ENCODE measurements at regions not wholly inside any gene's neighbourhood (a gene's known extent, or its start where the extent isn't known, plus 50 kb on each side); places are given as distances from the start of the nearest gene placed in this dataset.

DNA sequence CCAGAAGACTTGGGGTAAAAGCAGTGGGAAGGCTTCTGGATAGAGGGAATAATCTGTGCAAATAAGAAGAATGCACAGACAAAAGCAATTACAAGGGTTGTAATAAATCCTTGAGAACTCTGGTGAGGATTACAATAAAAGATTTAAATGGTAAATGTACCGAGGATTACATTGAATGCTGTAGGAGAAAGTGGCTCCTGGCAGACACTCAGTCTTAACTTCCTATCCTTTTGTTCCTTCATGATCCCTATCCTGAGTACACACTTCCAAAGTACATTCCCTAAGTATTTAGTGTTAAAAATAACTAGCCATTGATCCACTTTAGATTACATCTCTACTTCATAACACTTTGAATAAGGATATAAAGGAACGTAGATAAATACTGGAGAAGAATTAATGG, 205.4 kb downstream of the SPATA18 start:
- Histone ChIP-seq H3K4me3 (no peak overlapping the region), H3K27me3 (no peaks in the 10 kb centered on the region), H3K27ac (no peak overlapping the region), H3K36me3 (no peaks in the 10 kb centered on the region), H3K4me1 (no peaks in the 10 kb centered on the region), H3K9me3 (peaks cover 0 to 5% (median 0%) of the 10 kb centered on the region in 3 donors)
- intact Hi-C loops (cut with DNase I), result no loop called here
- TF ChIP-seq, protein P1, sequence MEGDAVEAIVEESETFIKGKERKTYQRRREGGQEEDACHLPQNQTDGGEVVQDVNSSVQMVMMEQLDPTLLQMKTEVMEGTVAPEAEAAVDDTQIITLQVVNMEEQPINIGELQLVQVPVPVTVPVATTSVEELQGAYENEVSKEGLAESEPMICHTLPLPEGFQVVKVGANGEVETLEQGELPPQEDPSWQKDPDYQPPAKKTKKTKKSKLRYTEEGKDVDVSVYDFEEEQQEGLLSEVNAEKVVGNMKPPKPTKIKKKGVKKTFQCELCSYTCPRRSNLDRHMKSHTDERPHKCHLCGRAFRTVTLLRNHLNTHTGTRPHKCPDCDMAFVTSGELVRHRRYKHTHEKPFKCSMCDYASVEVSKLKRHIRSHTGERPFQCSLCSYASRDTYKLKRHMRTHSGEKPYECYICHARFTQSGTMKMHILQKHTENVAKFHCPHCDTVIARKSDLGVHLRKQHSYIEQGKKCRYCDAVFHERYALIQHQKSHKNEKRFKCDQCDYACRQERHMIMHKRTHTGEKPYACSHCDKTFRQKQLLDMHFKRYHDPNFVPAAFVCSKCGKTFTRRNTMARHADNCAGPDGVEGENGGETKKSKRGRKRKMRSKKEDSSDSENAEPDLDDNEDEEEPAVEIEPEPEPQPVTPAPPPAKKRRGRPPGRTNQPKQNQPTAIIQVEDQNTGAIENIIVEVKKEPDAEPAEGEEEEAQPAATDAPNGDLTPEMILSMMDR (IDR thresholded peaks at IDR 0.05), result no peak
- TF ChIP-seq POLR2A (IDR thresholded peaks at IDR 0.05), result no peak
- WGBS, 2 donors, result 51% methylated on average over 2 of the region's 2 CpGs
- DNase-seq, result no peak

DNA sequence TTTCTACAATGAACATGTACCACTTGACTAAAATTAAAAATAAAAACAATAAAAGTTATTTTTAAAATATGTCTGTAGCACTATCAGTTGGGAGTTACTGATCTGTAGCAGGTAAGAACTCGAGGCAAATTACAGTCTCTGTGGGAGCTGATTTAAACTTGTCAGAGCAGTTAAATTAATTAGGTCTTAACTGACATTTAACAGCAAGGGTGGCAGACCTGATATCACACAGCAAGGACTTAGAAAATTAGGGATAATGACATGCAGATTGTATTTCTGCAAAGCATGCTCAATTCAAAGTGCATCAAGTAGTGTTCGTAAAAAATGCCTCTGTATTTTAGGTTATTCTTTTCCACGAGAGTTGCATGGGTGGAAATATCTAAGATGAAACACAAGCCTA, 208.9 kb downstream of the SPATA18 start:
- no peaks in the 10 kb centered on the region for H3K9me3 ChIP-seq
- intact Hi-C loops (cut with DNase I), result no loop called here
- TF ChIP-seq, protein P1 (IDR thresholded peaks at IDR 0.05), result no peak
- no peak for TF ChIP-seq POLR2A (IDR thresholded peaks at IDR 0.05)
- no peaks in the 10 kb centered on the region for H3K36me3 ChIP-seq
- no peaks in the 10 kb centered on the region for H3K27me3 ChIP-seq
- H3K4me3 ChIP-seq, result no peak overlapping the region
- WGBS, 2 donors, result 53 to 58% methylated on average over 3 of the region's 3 CpGs
- no peak for DNase-seq
- no peaks in the 10 kb centered on the region for H3K4me1 ChIP-seq
- no peak overlapping the region for H3K27ac ChIP-seq

DNA sequence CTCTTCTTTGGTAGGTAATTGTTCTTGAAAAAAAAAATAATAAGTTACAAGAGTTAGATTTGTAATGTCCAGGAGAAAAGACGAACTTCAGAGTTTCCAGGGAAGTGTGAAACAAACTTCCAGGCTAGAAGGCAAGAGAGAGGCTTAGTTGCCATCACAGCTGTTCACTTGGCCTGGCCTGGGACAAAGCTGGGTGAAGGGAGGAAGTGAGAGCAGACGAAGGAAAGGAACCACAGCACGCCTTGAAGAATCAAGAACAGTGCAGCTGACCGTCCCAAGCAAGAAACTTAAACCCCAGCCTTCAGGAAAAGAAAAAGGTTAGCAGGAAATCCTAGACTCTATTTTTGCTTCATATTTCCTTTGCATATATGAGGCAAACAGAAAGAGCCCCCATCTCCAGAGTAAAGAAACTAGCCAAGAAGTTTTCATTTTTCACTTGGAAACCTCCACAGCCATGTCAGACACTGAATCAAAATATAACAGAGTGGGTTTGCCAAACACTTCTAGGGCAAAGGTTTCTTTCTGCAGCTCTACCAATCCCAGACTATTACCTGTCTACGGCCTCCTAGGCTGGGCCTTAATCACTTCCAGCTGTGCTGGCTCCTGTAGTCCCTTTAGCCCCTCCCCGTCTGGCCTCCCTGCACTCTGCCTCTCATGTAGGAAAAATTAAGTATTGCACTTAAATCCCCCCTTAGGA, 209.6 kb downstream of the SPATA18 start:
- 39 to 48% methylated on average over 6 of the region's 6 CpGs for WGBS, 2 donors
- no peak for DNase-seq

DNA sequence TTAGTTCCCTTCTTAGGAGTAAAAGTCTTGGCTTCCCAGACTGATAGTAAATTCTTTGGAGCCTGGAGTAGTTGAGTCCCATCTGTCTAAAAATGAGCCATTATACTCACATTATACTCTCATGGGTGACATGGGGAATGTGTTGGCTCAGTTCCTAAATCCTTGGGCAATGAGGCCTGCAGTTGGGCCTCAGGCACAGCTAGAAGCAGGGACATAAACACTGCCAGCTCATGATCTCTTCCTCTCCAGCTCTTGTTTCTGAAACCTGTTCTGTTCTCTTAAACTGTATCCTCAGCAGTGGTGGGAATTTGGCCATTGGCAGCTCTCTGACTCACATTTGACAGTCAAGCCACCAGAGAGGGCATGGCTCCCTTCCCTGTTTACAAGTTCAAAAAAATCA, 212.5 kb downstream of the SPATA18 start:
- intact Hi-C loops (cut with DNase I), result no loop called here
- TF ChIP-seq POLR2A (IDR thresholded peaks at IDR 0.05), result no peak
- TF ChIP-seq, protein P1 (IDR thresholded peaks at IDR 0.05), result no peak
- H3K27ac ChIP-seq, result no peak overlapping the region
- no peaks in the 10 kb centered on the region for H3K27me3 ChIP-seq
- H3K36me3 ChIP-seq, result no peaks in the 10 kb centered on the region
- H3K4me3 ChIP-seq, result no peak overlapping the region
- DNase-seq, result no peak
- no peaks in the 10 kb centered on the region for H3K4me1 ChIP-seq
- H3K9me3 ChIP-seq, result no peaks in the 10 kb centered on the region

More for the DNA sequence above, 209.6 kb downstream of the SPATA18 start:
- TF ChIP-seq, protein P1 (IDR thresholded peaks at IDR 0.05), result no peak
- TF ChIP-seq POLR2A (IDR thresholded peaks at IDR 0.05), result no peak
- intact Hi-C loops (cut with DNase I), result no loop called here
- Histone ChIP-seq H3K4me1 (no peaks in the 10 kb centered on the region), H3K4me3 (no peak overlapping the region), H3K36me3 (no peaks in the 10 kb centered on the region), H3K9me3 (no peaks in the 10 kb centered on the region), H3K27ac (no peak overlapping the region), H3K27me3 (no peaks in the 10 kb centered on the region)

DNA sequence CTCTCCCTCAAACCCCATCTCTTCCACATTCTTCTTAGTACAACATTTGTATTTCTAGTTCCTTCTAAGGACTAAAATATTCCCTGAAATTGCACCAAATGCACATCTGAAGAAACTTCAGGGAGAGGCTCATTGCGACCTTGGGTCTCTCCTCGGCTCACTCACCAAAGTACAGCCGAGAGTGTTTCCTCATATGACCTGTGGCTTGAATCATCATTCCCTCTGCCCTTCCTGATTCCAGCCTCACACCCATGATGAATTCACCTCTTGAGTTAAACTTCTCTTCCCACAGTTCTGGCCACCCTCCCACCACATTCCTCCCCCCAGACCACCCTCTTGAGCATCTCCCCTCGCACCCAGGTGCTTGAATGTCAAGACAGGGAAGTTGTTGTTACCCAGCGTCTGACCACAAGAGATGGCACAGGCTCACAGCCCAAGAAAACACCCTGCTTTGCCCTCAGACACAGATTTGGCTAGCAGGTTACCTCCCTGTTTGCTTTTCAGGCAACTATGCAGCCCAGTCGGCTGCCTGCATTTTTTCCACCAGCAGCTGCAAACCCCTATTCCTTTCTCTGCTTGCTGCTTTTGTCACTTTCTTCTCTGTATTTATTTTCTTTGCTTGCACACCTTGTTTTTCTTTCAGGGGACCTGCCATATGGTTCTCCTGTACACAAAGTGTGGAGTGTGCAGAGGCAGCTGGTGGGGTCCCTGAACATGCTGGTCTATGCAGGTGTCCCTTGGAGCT, 214.8 kb downstream of the SPATA18 start:
- intact Hi-C loops (cut with DNase I), result no loop called here
- Histone ChIP-seq H3K9me3 (no peaks in the 10 kb centered on the region), H3K27ac (no peak overlapping the region), H3K36me3 (no peaks in the 10 kb centered on the region), H3K4me1 (no peaks in the 10 kb centered on the region), H3K4me3 (no peak overlapping the region), H3K27me3 (no peaks in the 10 kb centered on the region)
- no peak for DNase-seq
- TF ChIP-seq POLR2A (IDR thresholded peaks at IDR 0.05), result no peak
- TF ChIP-seq, protein P1 (IDR thresholded peaks at IDR 0.05), result no peak
- 60 to 69% methylated on average over 6 of the region's 6 CpGs for WGBS, 2 donors

Data from esophagus squamous epithelium (tissue), 5 donors.